ENCODE measurements at regions not wholly inside any gene's neighbourhood (a gene's known extent, or its start where the extent isn't known, plus 50 kb on each side); places are given as distances from the start of the nearest gene placed in this dataset.

DNA sequence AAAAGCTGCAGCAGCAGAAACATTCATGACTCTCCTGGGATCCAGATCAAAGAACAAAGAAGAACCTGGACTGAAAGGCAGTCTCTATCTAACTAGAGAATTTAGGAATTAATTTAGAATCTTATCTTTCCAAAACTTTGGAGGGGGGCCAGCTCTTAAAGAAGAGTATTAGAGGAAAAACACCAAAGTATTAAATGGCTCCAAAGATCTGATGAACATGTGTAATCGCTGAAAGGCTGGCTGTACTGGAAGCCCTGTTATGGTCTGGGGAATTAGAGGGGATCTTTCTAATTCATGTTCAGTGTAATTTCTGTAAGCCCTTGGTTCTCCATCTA lies 316.8 kb downstream of the CWC27 start:
- no peak overlapping the region for H3K27ac ChIP-seq
- intact Hi-C loops (cut with DNase I) = no loop called here

DNA sequence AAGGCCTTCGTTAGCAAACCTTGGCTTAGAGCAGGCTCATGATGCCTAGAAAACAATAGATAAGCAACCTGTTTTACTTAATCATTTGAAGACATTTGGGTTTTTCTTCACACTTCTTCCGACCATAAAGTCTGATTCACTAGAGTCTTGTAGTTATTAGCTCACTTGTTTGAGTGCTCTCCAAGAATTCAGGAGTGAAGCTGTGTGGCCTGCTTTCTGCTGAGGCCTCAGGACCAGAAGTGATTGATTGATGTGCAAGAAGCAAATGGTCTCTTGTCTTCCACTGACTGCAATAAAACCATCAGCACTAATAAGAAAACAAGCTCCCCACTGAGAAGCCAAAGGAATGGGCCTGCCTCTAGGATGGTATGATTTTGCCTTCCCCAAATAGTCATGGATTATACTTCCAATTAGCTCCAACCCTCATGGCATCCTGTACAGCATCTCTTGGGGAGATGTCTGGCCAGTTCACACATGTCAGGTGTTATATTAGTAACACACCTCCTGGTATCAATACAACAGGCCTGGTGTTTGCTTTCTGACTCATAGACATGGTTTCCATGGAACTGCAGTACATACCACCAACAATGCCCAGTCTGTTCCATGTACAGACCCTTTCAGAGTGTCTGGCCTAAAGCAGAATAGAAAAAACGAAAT lies 317.6 kb downstream of the CWC27 start:
- Histone ChIP-seq H3K4me3 (no peak overlapping the region), H3K27me3 (no peaks in the 10 kb centered on the region), H3K36me3 (no peaks in the 10 kb centered on the region), H3K9me3 (peaks cover 0 to 2% of the 10 kb centered on the region in 2 donors), H3K4me1 (no peaks in the 10 kb centered on the region), H3K27ac (no peak overlapping the region)
- ATAC-seq (no peak), DNase-seq (no peak)
- intact Hi-C loops (cut with DNase I) = no loop called here
- TF ChIP-seq, protein P1, sequence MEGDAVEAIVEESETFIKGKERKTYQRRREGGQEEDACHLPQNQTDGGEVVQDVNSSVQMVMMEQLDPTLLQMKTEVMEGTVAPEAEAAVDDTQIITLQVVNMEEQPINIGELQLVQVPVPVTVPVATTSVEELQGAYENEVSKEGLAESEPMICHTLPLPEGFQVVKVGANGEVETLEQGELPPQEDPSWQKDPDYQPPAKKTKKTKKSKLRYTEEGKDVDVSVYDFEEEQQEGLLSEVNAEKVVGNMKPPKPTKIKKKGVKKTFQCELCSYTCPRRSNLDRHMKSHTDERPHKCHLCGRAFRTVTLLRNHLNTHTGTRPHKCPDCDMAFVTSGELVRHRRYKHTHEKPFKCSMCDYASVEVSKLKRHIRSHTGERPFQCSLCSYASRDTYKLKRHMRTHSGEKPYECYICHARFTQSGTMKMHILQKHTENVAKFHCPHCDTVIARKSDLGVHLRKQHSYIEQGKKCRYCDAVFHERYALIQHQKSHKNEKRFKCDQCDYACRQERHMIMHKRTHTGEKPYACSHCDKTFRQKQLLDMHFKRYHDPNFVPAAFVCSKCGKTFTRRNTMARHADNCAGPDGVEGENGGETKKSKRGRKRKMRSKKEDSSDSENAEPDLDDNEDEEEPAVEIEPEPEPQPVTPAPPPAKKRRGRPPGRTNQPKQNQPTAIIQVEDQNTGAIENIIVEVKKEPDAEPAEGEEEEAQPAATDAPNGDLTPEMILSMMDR (IDR thresholded peaks at IDR 0.05) = no peak

More for the DNA sequence above, 316.8 kb downstream of the CWC27 start:
- DNase-seq (no peak), ATAC-seq (no peak)
- TF ChIP-seq, protein P1 (IDR thresholded peaks at IDR 0.05) = no peak
- Histone ChIP-seq H3K4me3 (no peak overlapping the region), H3K36me3 (no peaks in the 10 kb centered on the region), H3K27me3 (no peaks in the 10 kb centered on the region), H3K9me3 (no peaks in the 10 kb centered on the region), H3K4me1 (no peaks in the 10 kb centered on the region)

DNA sequence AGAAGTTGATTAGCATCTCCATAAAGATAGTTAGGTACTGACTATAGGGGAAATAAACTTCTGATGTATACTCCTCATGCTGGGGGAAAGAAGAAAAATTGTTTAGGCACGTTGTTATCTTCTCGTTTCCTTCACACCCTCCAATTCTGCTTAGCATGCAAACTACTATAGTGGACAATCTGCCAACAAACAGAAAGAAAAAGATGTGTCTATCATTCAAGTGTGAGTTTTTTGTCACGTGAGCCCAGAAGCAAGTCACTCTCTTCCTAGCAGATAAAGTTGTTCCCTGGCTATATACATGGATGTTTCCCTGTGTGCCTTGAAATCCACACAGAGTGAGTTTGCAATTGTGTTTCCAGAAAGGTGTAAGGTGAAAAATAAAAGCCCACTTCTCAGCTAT lies 318.4 kb downstream of the CWC27 start:
- ATAC-seq = no peak
- DNase-seq = no peak
- no peaks in the 10 kb centered on the region for H3K36me3 ChIP-seq
- TF ChIP-seq, protein P1 (IDR thresholded peaks at IDR 0.05) = no peak
- H3K4me1 ChIP-seq = no peaks in the 10 kb centered on the region
- H3K27me3 ChIP-seq = no peaks in the 10 kb centered on the region
- H3K27ac ChIP-seq = no peak overlapping the region
- H3K4me3 ChIP-seq = no peak overlapping the region
- intact Hi-C loops (cut with DNase I) = no loop called here
- H3K9me3 ChIP-seq = peaks cover 0 to 7% of the 10 kb centered on the region in 2 donors

DNA sequence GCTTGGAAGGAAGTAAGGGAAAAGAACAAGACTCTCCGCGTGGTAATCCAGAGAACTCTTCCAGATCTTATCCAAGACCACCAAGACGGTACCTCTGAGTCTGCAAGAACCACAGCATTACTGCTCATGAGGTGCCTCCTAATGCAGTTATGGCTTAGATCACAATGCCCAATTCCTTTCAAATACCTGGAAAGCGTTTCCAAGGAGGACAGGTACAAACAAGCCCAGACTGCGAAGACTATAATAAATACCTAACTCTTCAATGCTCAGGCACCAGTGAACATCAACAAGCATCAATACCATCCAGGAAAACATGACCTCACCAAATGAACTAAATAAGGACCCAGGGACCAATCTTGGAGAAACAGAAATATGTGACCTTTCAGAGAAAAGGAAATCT lies 325.5 kb downstream of the CWC27 start:
- H3K9me3 ChIP-seq = peaks cover 0 to 7% of the 10 kb centered on the region in 2 donors
- H3K36me3 ChIP-seq = no peaks in the 10 kb centered on the region
- intact Hi-C loops (cut with DNase I) = no loop called here
- TF ChIP-seq, protein P1 (IDR thresholded peaks at IDR 0.05) = no peak
- no peak overlapping the region for H3K27ac ChIP-seq
- ATAC-seq (no peak), DNase-seq (no peak)
- no peaks in the 10 kb centered on the region for H3K4me1 ChIP-seq
- H3K4me3 ChIP-seq = no peak overlapping the region
- H3K27me3 ChIP-seq = no peaks in the 10 kb centered on the region

DNA sequence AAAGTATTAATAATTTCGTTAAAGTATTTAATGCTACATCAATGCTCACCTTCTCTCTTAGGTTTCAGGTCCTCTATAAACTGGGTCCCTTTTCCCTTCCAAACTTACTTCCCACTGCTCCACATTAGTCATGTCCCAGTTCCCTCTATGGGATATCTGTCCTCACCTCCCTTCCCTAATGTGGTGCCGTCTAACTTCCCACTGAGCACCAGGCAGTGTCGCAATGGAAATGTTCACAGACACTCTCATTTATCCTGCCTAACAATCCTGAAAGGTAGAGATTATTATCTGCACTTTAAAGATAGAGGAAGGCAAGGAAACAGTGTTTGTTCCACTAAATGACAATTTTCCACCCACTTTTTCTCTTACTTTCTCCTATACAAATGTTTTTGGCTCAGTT lies 329.7 kb downstream of the CWC27 start:
- no peak overlapping the region for H3K27ac ChIP-seq
- peaks cover 0 to 8% of the 10 kb centered on the region in 2 donors for H3K4me1 ChIP-seq
- H3K9me3 ChIP-seq = no peaks in the 10 kb centered on the region
- H3K36me3 ChIP-seq = no peaks in the 10 kb centered on the region
- no peak for ATAC-seq
- H3K4me3 ChIP-seq = no peak overlapping the region
- TF ChIP-seq, protein P1 (IDR thresholded peaks at IDR 0.05) = no peak
- intact Hi-C loops (cut with DNase I) = no loop called here
- no peaks in the 10 kb centered on the region for H3K27me3 ChIP-seq
- DNase-seq = no peak

Data from left lung (tissue), 4 donors.